PC-9 (cell line): ENCODE measurements at regions not wholly inside any gene's neighbourhood (a gene's known extent, or its start where the extent isn't known, plus 50 kb on each side); places are given as distances from the start of the nearest gene placed in this dataset.

Experiments used
- BruUV-seq: library from RNA; stranded (reverse); fragments of 400-500 nt; replicated peaks from 2 replicates; lab custom pipeline; 2021; lab: Mats Ljungman, UMichigan
- CTCF ChIA-PET: fragments of 300-600 bp; sonication (Branson Sonifier 250); formaldehyde crosslinking; loops from one replicate; lab custom pipeline; 2022; ENCODE audit warnings: antibody characterized with exemption; lab: Charles Lee
- POLR2A ChIA-PET: fragments of 300-600 bp; sonication (Branson Sonifier 250); formaldehyde crosslinking; loops from one replicate; lab custom pipeline; 2022; ENCODE audit warnings: antibody characterized with exemption; ENCODE audit not compliant: unreplicated experiment; lab: Charles Lee
- DNase-seq, 2 experiments: peaks; one replicate each; pipeline versions ENCODE4 v3.0.0 to v3.0.0-alpha.2; 2015 to 2022; ENCODE audit warnings: mixed read lengths in 1 of 2
- H2AFZ ChIP-seq: fragments of 200-600 bp; sonication (generic); 2 replicates; pipeline ENCODE4 v1.8.1; 2017; ENCODE audit warnings: antibody characterized with exemption
- H3F3A ChIP-seq: fragments of 200-600 bp; sonication (generic); 2 replicates; pipeline ENCODE4 v1.8.1; 2017; ENCODE audit warnings: antibody characterized with exemption, mild to moderate bottlenecking, low read depth; ENCODE audit not compliant: insufficient read depth
- H3K27ac ChIP-seq: fragments of 200-600 bp; sonication (generic); 2 replicates; pipeline ENCODE4 v1.6.1; 2016; ENCODE audit warnings: mixed run types
- H3K27me3 ChIP-seq: fragments of 200-600 bp; sonication (generic); 2 replicates; pipeline ENCODE4 v1.6.1; 2016; ENCODE audit warnings: low read depth, mixed run types; ENCODE audit not compliant: insufficient read depth
- H3K36me3 ChIP-seq: fragments of 200-600 bp; sonication (generic); 2 replicates; pipeline ENCODE4 v1.6.1; 2016; ENCODE audit warnings: low read depth, mixed run types
- H3K4me1 ChIP-seq: fragments of 200-600 bp; sonication (generic); replicated peaks from 2 replicates; pipeline ENCODE4 v1.6.1; 2016; ENCODE audit warnings: mixed run types; ENCODE audit not compliant: insufficient read depth
- H3K4me2 ChIP-seq: fragments of 200-600 bp; sonication (generic); 2 replicates; pipeline ENCODE4 v1.6.1; 2017; ENCODE audit warnings: mixed run types
- H3K4me3 ChIP-seq: fragments of 200-600 bp; sonication (generic); 2 replicates; pipeline ENCODE4 v1.6.1; 2016; ENCODE audit warnings: mixed run types
- H3K79me2 ChIP-seq: fragments of 200-600 bp; sonication (generic); 2 replicates; pipeline ENCODE4 v1.6.1; 2017; ENCODE audit warnings: low read depth, mixed run types
- H3K9me2 ChIP-seq: fragments of 200-600 bp; sonication (generic); 2 replicates; pipeline ENCODE4 v1.8.1; 2017; ENCODE audit warnings: mild to moderate bottlenecking; ENCODE audit not compliant: insufficient read depth
- H3K9me3 ChIP-seq: fragments of 200-600 bp; sonication (generic); 2 replicates; pipeline ENCODE4 v1.8.1; 2016; ENCODE audit warnings: low read depth; ENCODE audit not compliant: insufficient read depth
- H4K20me1 ChIP-seq: fragments of 200-600 bp; sonication (generic); 2 replicates; pipeline ENCODE4 v1.8.1; 2017; ENCODE audit not compliant: insufficient read depth
- CTCF ChIP-seq: fragments of 200-600 bp; sonication (generic); conservative IDR thresholded peaks from 2 replicates; pipeline ENCODE4 v1.6.1; 2017; ENCODE audit warnings: mixed run types, antibody characterized with exemption, mild to moderate bottlenecking, moderate library complexity
- EZH2 ChIP-seq: fragments of 200-600 bp; sonication (generic); IDR thresholded peaks from 2 replicates; pipeline ENCODE4 v1.8.0; 2017; ENCODE audit warnings: antibody characterized with exemption, low read depth
- intact Hi-C: fragments of 100-400 bp; cut with micrococcal nuclease; formaldehyde crosslinking; loops from one replicate; pipeline ENCODE4 v1.10.0; 2022; ENCODE audit not compliant: unreplicated experiment

DNA sequence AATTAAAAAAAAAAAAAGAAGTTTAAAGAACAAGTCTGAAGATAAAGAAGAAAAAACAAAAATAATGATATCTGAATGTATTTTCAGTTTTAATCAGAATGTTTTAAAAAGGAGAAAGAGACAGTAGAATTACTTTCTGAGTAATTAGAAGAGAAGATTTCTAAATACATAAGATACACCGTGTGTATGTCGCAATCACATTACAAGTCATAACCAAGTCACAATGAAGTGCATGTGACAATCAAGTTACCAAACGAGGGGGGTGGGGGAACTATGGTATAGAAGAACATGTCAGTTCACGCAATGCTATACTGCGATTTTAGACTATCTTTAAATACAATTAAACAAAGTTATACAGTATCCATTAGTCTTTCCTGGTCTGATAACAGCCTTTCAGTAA lies 1464.1 kb upstream of the FLRT2 start:
- POLR2A ChIA-PET, result no interaction called here
- no peaks in the 10 kb centered on the region for H3F3A ChIP-seq
- TF ChIP-seq CTCF, result no peak
- no peak for TF ChIP-seq EZH2
- no peaks in the 10 kb centered on the region for H3K9me2 ChIP-seq
- no peaks in the 10 kb centered on the region for H4K20me1 ChIP-seq
- intact Hi-C loops, result no loop called here
- CTCF ChIA-PET, result no interaction called here
- no peaks in the 10 kb centered on the region for H3K79me2 ChIP-seq
- H2AFZ ChIP-seq, result no peak overlapping the region
- no peaks in the 10 kb centered on the region for H3K36me3 ChIP-seq
- H3K4me1 ChIP-seq, result no peaks in the 10 kb centered on the region
- H3K9me3 ChIP-seq, result no peaks in the 10 kb centered on the region
- no peak overlapping the region for H3K4me3 ChIP-seq
- BruUV-seq, result no TSS peak
- no peak overlapping the region for H3K27ac ChIP-seq
- H3K27me3 ChIP-seq, result no peaks in the 10 kb centered on the region
- DNase-seq, result no peak
- no peak overlapping the region for H3K4me2 ChIP-seq

- CTCF ChIA-PET, result no interaction called here
- no TSS peak for BruUV-seq
- no peak for TF ChIP-seq CTCF
- TF ChIP-seq EZH2, result no peak
These were observed 1461.7 kb upstream of the FLRT2 start for GRCh38 chr14:84068288-84068687.

GRCh38 chr14:84071061-84071460 lies 1458.9 kb upstream of the FLRT2 start:
- Histone ChIP-seq H2AFZ (no peak overlapping the region), H3K9me2 (no peaks in the 10 kb centered on the region), H4K20me1 (no peaks in the 10 kb centered on the region), H3K9me3 (no peaks in the 10 kb centered on the region), H3K36me3 (no peaks in the 10 kb centered on the region), H3F3A (no peaks in the 10 kb centered on the region), H3K27ac (no peak overlapping the region), H3K27me3 (no peaks in the 10 kb centered on the region), H3K79me2 (no peaks in the 10 kb centered on the region), H3K4me1 (no peaks in the 10 kb centered on the region), H3K4me3 (no peak overlapping the region), H3K4me2 (no peak overlapping the region)
- DNase-seq, result no peak
- TF ChIP-seq CTCF (no peak), EZH2 (no peak)
- CTCF ChIA-PET, result no interaction called here
- intact Hi-C loops, result no loop called here
- BruUV-seq, result no TSS peak
- POLR2A ChIA-PET, result no interaction called here

More at GRCh38 chr14:84068288-84068687, 1461.7 kb upstream of the FLRT2 start:
- Histone ChIP-seq H3K27ac (no peak overlapping the region), H3F3A (no peaks in the 10 kb centered on the region), H3K9me3 (no peaks in the 10 kb centered on the region), H4K20me1 (no peaks in the 10 kb centered on the region), H3K36me3 (no peaks in the 10 kb centered on the region), H2AFZ (no peak overlapping the region), H3K4me1 (no peaks in the 10 kb centered on the region), H3K4me2 (no peak overlapping the region), H3K79me2 (no peaks in the 10 kb centered on the region), H3K4me3 (no peak overlapping the region), H3K9me2 (no peaks in the 10 kb centered on the region), H3K27me3 (no peaks in the 10 kb centered on the region)
- intact Hi-C loops, result no loop called here
- POLR2A ChIA-PET, result no interaction called here
- DNase-seq, result no peak
